ENCODE measurements at regions not wholly inside any gene's neighbourhood (a gene's known extent, or its start where the extent isn't known, plus 50 kb on each side); places are given as distances from the start of the nearest gene placed in this dataset.

- no peak for TF ChIP-seq CTCF (IDR thresholded peaks at IDR 0.05; ENCODE audit: poor library complexity)
- TF ChIP-seq EZH2 (IDR thresholded peaks at IDR 0.05; ENCODE audit: borderline replicate concordance), result no peak
Measured at GRCh38 chr2:198376677-198377076, 572.3 kb downstream of the PLCL1 start.

All from hepatocyte (in vitro differentiated cells).